ENCODE measurements at regions not wholly inside any gene's neighbourhood (a gene's known extent, or its start where the extent isn't known, plus 50 kb on each side); places are given as distances from the start of the nearest gene placed in this dataset.

- no peak for DNase-seq (ENCODE audit: low spot score)
Observed at GRCh38 chr20:4095639-4096038, 53.0 kb upstream of the SMOX start.

DNA sequence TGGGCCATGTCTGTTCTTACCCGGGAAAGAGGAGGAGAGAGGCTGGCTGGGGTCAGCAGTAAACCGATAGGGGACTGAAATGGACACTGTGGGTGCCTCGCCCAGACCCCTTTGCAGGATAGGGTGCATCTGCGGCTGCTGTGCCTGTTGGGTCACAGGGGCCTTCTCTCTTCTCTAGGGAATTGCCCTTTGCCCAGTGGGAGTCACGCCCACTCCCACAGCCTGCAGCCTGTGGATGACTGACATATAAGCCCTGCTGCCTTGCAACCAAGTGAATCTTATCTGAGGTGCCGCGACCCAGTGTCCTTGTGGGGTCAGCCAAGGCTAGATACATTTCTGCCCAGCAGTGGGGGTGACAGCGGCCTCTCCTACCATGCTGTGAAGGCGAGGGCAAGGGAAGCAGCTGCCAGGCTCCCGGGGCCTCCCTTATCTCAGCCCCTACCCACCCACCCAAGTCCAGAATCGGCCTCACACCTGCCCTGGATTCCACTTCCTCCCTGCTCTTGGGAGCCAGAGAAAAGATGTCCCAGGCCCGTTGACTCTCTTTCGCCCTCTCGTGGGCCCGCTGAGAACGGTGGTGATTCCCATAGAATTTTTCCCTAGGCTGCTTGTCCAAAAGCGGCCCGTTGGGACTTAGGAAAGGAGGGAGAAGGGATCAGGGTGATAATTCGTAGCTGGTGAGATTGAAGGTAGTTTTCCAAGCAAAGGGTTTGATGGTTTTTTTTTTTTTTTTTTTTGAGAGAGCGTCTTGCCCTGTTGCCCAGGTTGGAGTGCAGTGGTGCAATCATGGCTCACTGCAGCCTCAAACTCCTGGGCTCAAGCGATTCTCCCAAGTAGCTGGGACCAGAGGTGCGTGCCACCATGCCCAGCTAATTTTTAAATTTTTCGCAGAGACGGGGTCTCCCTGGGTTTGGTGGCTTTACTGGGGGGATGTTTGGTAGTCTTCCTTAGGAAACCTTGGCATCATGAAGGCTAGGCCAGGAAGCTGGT is 56.8 kb upstream of the SMOX start:
- DNase-seq (ENCODE audit: low spot score) = peak; percentile 81

GRCh38 chr20:4090756-4091489 is 57.7 kb upstream of the SMOX start:
- peak; percentile 29 for DNase-seq (ENCODE audit: low spot score)

GRCh38 chr20:4089756-4090487 is 58.7 kb upstream of the SMOX start:
- DNase-seq (ENCODE audit: low spot score) = no peak

GRCh38 chr20:4088766-4089165 is 59.9 kb upstream of the SMOX start:
- no peak for DNase-seq (ENCODE audit: low spot score)

DNA sequence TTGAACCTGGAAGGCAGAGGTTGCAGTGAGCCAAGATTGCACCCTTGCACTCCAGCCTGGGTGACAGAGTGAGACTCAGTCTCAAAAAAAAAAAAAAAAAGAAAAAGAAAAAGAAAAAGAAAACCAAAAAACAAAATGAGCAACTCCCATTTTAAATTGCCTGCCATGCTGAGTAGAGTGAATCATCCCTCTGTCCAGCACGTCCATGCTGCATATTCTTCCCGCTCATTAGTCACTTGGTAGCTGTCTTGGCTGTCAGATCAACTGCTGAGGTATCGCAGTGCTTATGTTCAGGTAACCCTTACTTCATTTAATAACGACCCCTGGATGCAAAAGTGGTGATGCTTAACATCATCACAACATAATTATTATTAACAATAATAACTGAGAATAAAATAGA is 60.7 kb upstream of the SMOX start:
- peak; percentile 44 for DNase-seq (ENCODE audit: low spot score)

GRCh38 chr20:4086771-4087687 is 61.6 kb upstream of the SMOX start:
- no peak for DNase-seq (ENCODE audit: low spot score)

- no peak for DNase-seq (ENCODE audit: low spot score)
Observed at GRCh38 chr20:4084721-4085120, 63.9 kb upstream of the SMOX start.

GRCh38 chr20:4084096-4084495 is 64.5 kb upstream of the SMOX start:
- no peak for DNase-seq (ENCODE audit: low spot score)

GRCh38 chr20:4083098-4083865 is 65.3 kb upstream of the SMOX start:
- peak; percentile 51 for DNase-seq (ENCODE audit: low spot score)

DNA sequence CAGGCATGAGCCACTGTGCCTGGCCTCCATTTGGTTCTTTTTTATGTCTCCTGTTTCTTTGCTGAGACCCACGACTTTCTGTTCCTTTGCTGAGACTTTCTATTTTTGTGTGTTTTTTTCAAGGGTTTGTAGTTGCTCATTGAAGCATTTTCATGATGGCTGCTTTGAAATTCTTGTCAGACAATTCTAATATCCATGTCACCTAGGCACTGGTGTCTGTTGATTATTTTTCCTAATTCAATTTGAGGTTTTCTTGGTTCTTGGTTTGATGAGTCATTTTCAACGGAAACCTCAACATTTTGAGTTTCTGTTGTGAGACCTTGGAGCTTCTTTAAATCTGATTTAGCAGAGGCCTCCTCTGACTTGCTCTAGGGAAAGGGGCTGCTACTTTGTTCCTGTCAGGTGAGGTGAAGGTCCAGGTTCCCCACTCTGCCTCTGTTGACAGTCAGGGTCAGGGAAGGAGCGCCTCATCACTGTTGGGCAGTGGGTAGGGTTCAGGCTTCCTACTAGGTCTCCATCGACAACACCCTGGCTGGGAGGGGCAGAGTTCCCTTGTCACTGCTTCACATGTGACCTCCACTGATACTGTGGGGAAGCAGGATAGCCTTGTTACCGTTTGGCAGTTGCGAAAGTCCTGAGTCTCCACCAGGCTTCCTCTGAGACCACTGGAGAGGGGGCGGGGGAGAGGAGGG is 66.1 kb upstream of the SMOX start:
- DNase-seq (ENCODE audit: low spot score) = no peak

GRCh38 chr20:4081421-4081820 is 66.1 kb upstream of the RNF24 start:
- no peak for DNase-seq (ENCODE audit: low spot score)

DNA sequence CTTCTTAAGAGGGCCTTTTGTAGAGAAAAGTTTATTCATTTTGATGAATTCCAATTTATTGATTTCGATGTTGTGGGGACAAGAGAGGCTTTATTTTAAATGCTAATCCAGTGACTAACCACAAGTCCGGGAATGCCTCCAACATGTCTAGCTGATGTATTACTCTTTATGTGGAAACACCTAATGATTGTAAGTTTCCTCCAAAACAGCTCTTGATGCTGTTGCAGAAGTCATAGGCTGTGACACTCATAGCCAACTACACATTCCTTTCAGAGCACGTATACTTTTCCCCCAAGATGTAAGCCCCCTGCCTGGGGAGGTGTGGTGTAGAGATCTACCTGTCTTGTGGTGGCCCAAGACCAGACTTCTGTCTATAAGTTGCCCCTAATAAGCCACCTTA is 61.3 kb upstream of the RNF24 start:
- DNase-seq (ENCODE audit: low spot score) = peak; percentile 87

- DNase-seq (ENCODE audit: low spot score) = no peak
Observed at GRCh38 chr20:4076033-4076432, 60.7 kb upstream of the RNF24 start.

DNA sequence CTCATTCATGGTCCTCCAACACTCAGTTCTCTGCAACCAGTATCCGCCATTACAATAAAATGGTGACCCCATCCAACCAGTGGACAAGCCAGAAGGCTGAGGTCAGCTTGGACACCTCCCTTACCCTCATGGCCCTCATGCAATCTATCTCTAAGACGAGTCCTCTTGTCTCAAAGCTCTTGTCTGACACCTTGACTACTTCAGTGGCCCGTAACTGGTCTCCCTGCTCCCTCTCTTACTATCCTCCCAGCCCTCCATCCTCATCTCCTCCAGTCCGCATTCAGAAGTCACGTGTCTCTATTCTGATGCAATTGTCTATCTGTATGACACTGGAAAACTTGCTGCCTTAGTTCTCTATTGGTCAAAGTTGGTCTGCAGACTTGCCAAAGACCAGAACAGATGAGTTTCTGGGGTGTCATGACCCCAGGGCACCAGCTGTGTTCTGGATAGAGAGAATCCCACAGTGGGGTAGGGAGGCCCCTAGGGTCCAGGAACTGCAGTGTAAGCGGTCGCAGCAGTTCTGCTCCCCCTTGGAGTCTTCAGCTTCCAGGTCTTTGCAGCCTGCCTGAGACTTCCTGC is 59.6 kb upstream of the RNF24 start:
- no peak for DNase-seq (ENCODE audit: low spot score)

GRCh38 chr20:4073852-4074741 is 58.7 kb upstream of the RNF24 start:
- DNase-seq (ENCODE audit: low spot score) = no peak

DNA sequence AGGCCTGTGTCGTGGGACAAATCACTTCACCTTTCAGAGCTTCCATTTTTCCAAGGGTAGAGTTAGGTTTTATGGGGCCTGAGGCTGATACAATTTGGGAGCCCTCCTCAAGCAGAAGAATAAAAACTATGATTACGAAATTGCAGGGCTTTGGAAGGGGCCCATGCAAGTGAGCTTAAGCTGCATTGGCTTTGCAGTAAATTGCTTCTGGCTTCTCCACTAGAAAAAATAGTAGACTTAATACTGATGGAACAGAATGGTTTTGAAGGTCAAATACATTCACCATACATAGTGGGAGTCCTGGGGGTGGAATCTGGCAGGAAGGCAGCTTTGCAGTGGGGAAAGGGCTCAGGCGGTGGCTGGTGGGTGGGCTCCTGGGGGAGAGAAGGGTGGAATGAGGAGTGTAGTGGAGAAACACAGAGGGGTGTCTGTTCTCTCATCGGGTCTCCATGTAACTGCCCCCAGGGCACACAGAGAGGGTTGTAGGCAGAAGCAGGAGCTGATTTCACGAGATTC is 55.9 kb upstream of the RNF24 start:
- DNase-seq (ENCODE audit: low spot score) = no peak

Data from COLO829 (cell line).